Stomach smooth muscle (tissue), 2 donors: ENCODE measurements at regions not wholly inside any gene's neighbourhood (a gene's known extent, or its start where the extent isn't known, plus 50 kb on each side); places are given as distances from the start of the nearest gene placed in this dataset.
"Not testable (repeated sequence)": the region's sequence is repeated elsewhere in the genome, so short reads cannot be mapped to it uniquely, and the experiment has no call there.

Source experiments
- H3K27ac ChIP-seq: one replicate; pipeline ENCODE4 v1.7.0; 2013; ENCODE audit warnings: mild to moderate bottlenecking, low read length, inconsistent platforms
- H3K27me3 ChIP-seq, 2 donors: one replicate each; pipeline ENCODE4 v1.7.0; 2013; ENCODE audit warnings: low read length in 2 of 2; ENCODE audit not compliant: insufficient read depth in 2 of 2, control insufficient read depth in 1 of 2
- H3K36me3 ChIP-seq, 2 donors: one replicate each; pipeline ENCODE4 v1.7.0; 2013; ENCODE audit warnings: low read length in 2 of 2; ENCODE audit not compliant: control insufficient read depth in 2 of 2, insufficient read depth in 2 of 2
- H3K4me1 ChIP-seq: one replicate; pipeline ENCODE4 v1.7.0; 2013; ENCODE audit warnings: low read length; ENCODE audit not compliant: control insufficient read depth, insufficient read depth
- H3K4me3 ChIP-seq, 2 donors: one replicate each; pipeline ENCODE4 v1.7.0; 2013; ENCODE audit warnings: low read length in 2 of 2
- H3K9ac ChIP-seq, 2 donors: one replicate each; pipeline ENCODE4 v1.7.0; 2013; ENCODE audit warnings: low read length in 2 of 2, mild to moderate bottlenecking in 1 of 2
- H3K9me3 ChIP-seq, 2 donors: one replicate each; pipeline ENCODE4 v1.7.0; 2013; ENCODE audit warnings: low read length in 2 of 2; ENCODE audit not compliant: control insufficient read depth in 2 of 2
- donor health status: healthy.
- donor health status: Pancreatic carcinoma.

- Histone ChIP-seq H3K27ac (no peak overlapping the region), H3K36me3 (no peaks in the 10 kb centered on the region), H3K4me3 (no peak overlapping the region), H3K9me3 (no peaks in the 10 kb centered on the region), H3K9ac (no peak overlapping the region), H3K27me3 (no peaks in the 10 kb centered on the region), H3K4me1 (no peaks in the 10 kb centered on the region)
Measured at GRCh38 chr10:22158426-22158825, 59.4 kb downstream of the EBLN1 start.

GRCh38 chr10:22156750-22157149, 61.1 kb downstream of the EBLN1 start:
- H3K9ac ChIP-seq: no peak overlapping the region
- H3K9me3 ChIP-seq: no peaks in the 10 kb centered on the region
- no peaks in the 10 kb centered on the region for H3K36me3 ChIP-seq
- H3K27ac ChIP-seq: no peak overlapping the region
- H3K4me3 ChIP-seq: no peak overlapping the region
- no peaks in the 10 kb centered on the region for H3K27me3 ChIP-seq
- H3K4me1 ChIP-seq: no peaks in the 10 kb centered on the region

- no peak overlapping the region for H3K27ac ChIP-seq
- peaks cover 0 to 8% of the 10 kb centered on the region in 2 donors for H3K9me3 ChIP-seq
- H3K4me3 ChIP-seq: no peak overlapping the region
- no peak overlapping the region for H3K9ac ChIP-seq
- H3K27me3 ChIP-seq: no peaks in the 10 kb centered on the region
- no peaks in the 10 kb centered on the region for H3K4me1 ChIP-seq
- H3K36me3 ChIP-seq: no peaks in the 10 kb centered on the region
Measured at GRCh38 chr10:22152403-22152802, 65.4 kb downstream of the EBLN1 start.

GRCh38 chr10:22150842-22151241, 67.0 kb downstream of the EBLN1 start:
- no peaks in the 10 kb centered on the region for H3K36me3 ChIP-seq
- H3K4me1 ChIP-seq: no peaks in the 10 kb centered on the region
- no peak overlapping the region for H3K4me3 ChIP-seq
- H3K27ac ChIP-seq: no peak overlapping the region
- peaks cover 0 to 8% of the 10 kb centered on the region in 2 donors for H3K9me3 ChIP-seq
- no peaks in the 10 kb centered on the region for H3K27me3 ChIP-seq
- no peak overlapping the region for H3K9ac ChIP-seq

- H3K36me3 ChIP-seq: no peaks in the 10 kb centered on the region
- H3K4me1 ChIP-seq: no peaks in the 10 kb centered on the region
- H3K9ac ChIP-seq: no peak overlapping the region
- peaks cover 0 to 11% of the 10 kb centered on the region in 2 donors for H3K9me3 ChIP-seq
- H3K27me3 ChIP-seq: no peaks in the 10 kb centered on the region
- H3K4me3 ChIP-seq: no peak overlapping the region
- H3K27ac ChIP-seq: no peak overlapping the region
Measured at GRCh38 chr10:22148961-22149360, 68.9 kb downstream of the EBLN1 start.

GRCh38 chr10:22145873-22146272, 71.9 kb downstream of the EBLN1 start:
- not testable (repeated sequence) for H3K27me3 ChIP-seq, H3K9ac ChIP-seq, H3K4me1 ChIP-seq, H3K4me3 ChIP-seq, H3K9me3 ChIP-seq, H3K27ac ChIP-seq, H3K36me3 ChIP-seq

GRCh38 chr10:22137542-22137941, 80.3 kb downstream of the EBLN1 start:
- Histone ChIP-seq H3K36me3 (no peaks in the 10 kb centered on the region), H3K27me3 (no peaks in the 10 kb centered on the region), H3K27ac (no peak overlapping the region), H3K9ac (no peak overlapping the region), H3K4me3 (no peak overlapping the region), H3K4me1 (peaks cover 4% of the 10 kb centered on the region), H3K9me3 (no peaks in the 10 kb centered on the region)

GRCh38 chr10:22135591-22135990, 82.2 kb downstream of the EBLN1 start:
- no peaks in the 10 kb centered on the region for H3K27me3 ChIP-seq
- H3K9me3 ChIP-seq: no peaks in the 10 kb centered on the region
- H3K4me3 ChIP-seq: no peak overlapping the region
- H3K27ac ChIP-seq: no peak overlapping the region
- H3K36me3 ChIP-seq: no peaks in the 10 kb centered on the region
- no peak overlapping the region for H3K9ac ChIP-seq
- H3K4me1 ChIP-seq: peaks cover 4% of the 10 kb centered on the region

- Histone ChIP-seq H3K4me1 (peaks cover 4% of the 10 kb centered on the region), H3K27me3 (no peaks in the 10 kb centered on the region), H3K27ac (no peak overlapping the region), H3K36me3 (no peaks in the 10 kb centered on the region), H3K9me3 (no peaks in the 10 kb centered on the region), H3K9ac (no peak overlapping the region), H3K4me3 (no peak overlapping the region)
Measured at GRCh38 chr10:22133749-22134624, 83.8 kb downstream of the EBLN1 start.

- H3K36me3 ChIP-seq, H3K9ac ChIP-seq, H3K4me3 ChIP-seq, H3K4me1 ChIP-seq, H3K9me3 ChIP-seq, H3K27me3 ChIP-seq, H3K27ac ChIP-seq: not testable (repeated sequence)
Measured at GRCh38 chr10:22130824-22131223, 87.0 kb downstream of the EBLN1 start.

GRCh38 chr10:22129612-22130011, 88.2 kb downstream of the EBLN1 start:
- H3K36me3 ChIP-seq, H3K27me3 ChIP-seq, H3K9me3 ChIP-seq, H3K9ac ChIP-seq, H3K4me3 ChIP-seq, H3K27ac ChIP-seq, H3K4me1 ChIP-seq: not testable (repeated sequence)
